Uterus (tissue), 3 donors: ENCODE measurements at regions not wholly inside any gene's neighbourhood (a gene's known extent, or its start where the extent isn't known, plus 50 kb on each side); places are given as distances from the start of the nearest gene placed in this dataset.
"Not testable (repeated sequence)": the region's sequence is repeated elsewhere in the genome, so short reads cannot be mapped to it uniquely, and the experiment has no call there.

ENCODE experiments used
- DNase-seq, 2 donors: peaks; one replicate each; pipeline ENCODE4 v3.0.0-alpha.2; 2019 to 2020
- H3K27ac ChIP-seq, 2 donors: fragments of 200-600 bp; sonication (generic); 1 replicate in 1 of 2; 2 replicates in 1 of 2; pipeline ENCODE4 v1.5.1; 2016 to 2018
- H3K27me3 ChIP-seq, 2 donors: fragments of 200-600 bp; sonication (generic); one replicate each; pipeline ENCODE4 v1.5.1; 2018 to 2019; ENCODE audit warnings: control low read depth in 1 of 2
- H3K36me3 ChIP-seq, 2 donors: fragments of 200-600 bp; sonication (generic); one replicate each; pipeline ENCODE4 v1.5.1; 2019; ENCODE audit warnings: control low read depth in 1 of 2
- H3K4me1 ChIP-seq, 2 donors: fragments of 200-600 bp; sonication (generic); one replicate each; pipeline ENCODE4 v1.5.1; 2018 to 2019; ENCODE audit warnings: control low read depth in 1 of 2
- H3K4me3 ChIP-seq, 2 donors: fragments of 200-600 bp; sonication (generic); 1 replicate in 1 of 2; 2 replicates in 1 of 2; pipeline ENCODE4 v1.5.1; 2018 to 2019; ENCODE audit warnings: mild to moderate bottlenecking in 1 of 2
- H3K9me3 ChIP-seq, 2 donors: fragments of 200-600 bp; sonication (generic); one replicate each; pipeline ENCODE4 v1.5.1; 2019; ENCODE audit warnings: control low read depth in 1 of 2
- CTCF ChIP-seq, 4 experiments: fragments of 200-600 bp in 2 of 4; fragments of 450-650 bp in 2 of 4; sonication (generic) in 2 of 4; IDR thresholded peaks; one replicate each; pipeline ENCODE4 v1.5.1; 2016 to 2019; ENCODE audit warnings: antibody characterized with exemption in 4 of 4, mild to moderate bottlenecking in 2 of 4, moderate library complexity in 1 of 4
- POLR2A ChIP-seq, 2 donors: fragments of 450-650 bp; IDR thresholded peaks; one replicate each; pipeline ENCODE4 v1.6.1; 2016; ENCODE audit warnings: antibody characterized with exemption in 2 of 2, mild to moderate bottlenecking in 1 of 2, moderate library complexity in 1 of 2
- intact Hi-C: fragments of 100-400 bp; cut with DNase I; formaldehyde crosslinking; loops from one replicate; pipeline ENCODE4 v1.15.1; 2023; ENCODE audit warnings: low total_unique reads
- donor health status: DM: yes; HTN: yes; CAD: no.

- H3K4me1 ChIP-seq, result no peaks in the 10 kb centered on the region
- H3K36me3 ChIP-seq, result no peaks in the 10 kb centered on the region
- intact Hi-C loops, result no loop called here
- no peaks in the 10 kb centered on the region for H3K9me3 ChIP-seq
- TF ChIP-seq POLR2A (IDR thresholded peaks at IDR 0.05), result no peak
- H3K27me3 ChIP-seq, result no peaks in the 10 kb centered on the region
- DNase-seq, result no peak
- no peak overlapping the region for H3K4me3 ChIP-seq
- H3K27ac ChIP-seq, result no peak overlapping the region
Observed at GRCh38 chr2:82013641-82014040, 1709.1 kb upstream of the LRRTM1 start.

GRCh38 chr2:82007071-82007664, 1702.6 kb upstream of the LRRTM1 start:
- intact Hi-C loops, result no loop called here
- no peak for DNase-seq
- Histone ChIP-seq H3K4me3 (no peak overlapping the region), H3K36me3 (no peaks in the 10 kb centered on the region), H3K9me3 (no peaks in the 10 kb centered on the region), H3K27ac (no peak overlapping the region), H3K4me1 (no peaks in the 10 kb centered on the region), H3K27me3 (no peaks in the 10 kb centered on the region)
- no peak for TF ChIP-seq POLR2A (IDR thresholded peaks at IDR 0.05)

- DNase-seq, H3K4me1 ChIP-seq, H3K27ac ChIP-seq, H3K36me3 ChIP-seq, H3K27me3 ChIP-seq, intact Hi-C loops, H3K9me3 ChIP-seq, H3K4me3 ChIP-seq: not testable (repeated sequence)
Observed at GRCh38 chr2:82005889-82006288, 1701.3 kb upstream of the LRRTM1 start.

GRCh38 chr2:82001614-82002013, 1697.1 kb upstream of the LRRTM1 start:
- intact Hi-C loops, result no loop called here

GRCh38 chr2:82000606-82001005, 1696.1 kb upstream of the LRRTM1 start:
- Histone ChIP-seq H3K9me3 (no peaks in the 10 kb centered on the region), H3K36me3 (no peaks in the 10 kb centered on the region), H3K4me1 (no peaks in the 10 kb centered on the region), H3K27me3 (no peaks in the 10 kb centered on the region), H3K4me3 (no peak overlapping the region), H3K27ac (no peak overlapping the region)
- TF ChIP-seq CTCF (IDR thresholded peaks at IDR 0.05) (no peak), POLR2A (IDR thresholded peaks at IDR 0.05) (no peak)
- intact Hi-C loops, result no loop called here
- no peak for DNase-seq

More at GRCh38 chr2:82001614-82002013, 1697.1 kb upstream of the LRRTM1 start:
- TF ChIP-seq CTCF (IDR thresholded peaks at IDR 0.05) (no peak), POLR2A (IDR thresholded peaks at IDR 0.05) (no peak)
- H3K36me3 ChIP-seq, result no peaks in the 10 kb centered on the region
- H3K27me3 ChIP-seq, result no peaks in the 10 kb centered on the region
- no peaks in the 10 kb centered on the region for H3K9me3 ChIP-seq
- no peak for DNase-seq
- no peak overlapping the region for H3K27ac ChIP-seq
- no peak overlapping the region for H3K4me3 ChIP-seq
- no peaks in the 10 kb centered on the region for H3K4me1 ChIP-seq

- TF ChIP-seq POLR2A (IDR thresholded peaks at IDR 0.05), result no peak
- no peak for TF ChIP-seq CTCF (IDR thresholded peaks at IDR 0.05)
- Histone ChIP-seq H3K9me3 (no peaks in the 10 kb centered on the region), H3K4me1 (no peaks in the 10 kb centered on the region), H3K27ac (no peak overlapping the region), H3K36me3 (no peaks in the 10 kb centered on the region), H3K4me3 (no peak overlapping the region), H3K27me3 (no peaks in the 10 kb centered on the region)
- intact Hi-C loops, result no loop called here
- no peak for DNase-seq
Observed at GRCh38 chr2:81996332-81996731, 1691.8 kb upstream of the LRRTM1 start.

- intact Hi-C loops, result no loop called here
- Histone ChIP-seq H3K27ac (no peak overlapping the region), H3K9me3 (no peaks in the 10 kb centered on the region), H3K4me1 (no peaks in the 10 kb centered on the region), H3K27me3 (no peaks in the 10 kb centered on the region), H3K4me3 (no peak overlapping the region), H3K36me3 (no peaks in the 10 kb centered on the region)
- TF ChIP-seq POLR2A (IDR thresholded peaks at IDR 0.05) (no peak), CTCF (IDR thresholded peaks at IDR 0.05) (no peak)
- no peak for DNase-seq
Observed at GRCh38 chr2:81991282-81991681, 1686.7 kb upstream of the LRRTM1 start.
